ENCODE measurements at regions not wholly inside any gene's neighbourhood (a gene's known extent, or its start where the extent isn't known, plus 50 kb on each side); places are given as distances from the start of the nearest gene placed in this dataset.

GRCh38 chr2:215796140-215796855 is 217.1 kb downstream of the MREG start:
- ChIA-PET CTCF (no interaction called here), POLR2A (no interaction called here)
- Histone ChIP-seq H3K9me3 (ENCODE audit: control insufficient read depth, insufficient read depth, low read depth, low read length) (no peaks in the 10 kb centered on the region), H3K4me1 (ENCODE audit: control insufficient read depth, insufficient read depth, low read length) (no peaks in the 10 kb centered on the region), H3K36me3 (ENCODE audit: control insufficient read depth, insufficient read depth, low read length) (no peaks in the 10 kb centered on the region), H3K27me3 (ENCODE audit: control insufficient read depth, insufficient read depth, low read length) (no peaks in the 10 kb centered on the region), H3K4me3 (ENCODE audit: low read depth in 2 of 2, low read length in 2 of 2) (no peak overlapping the region), H3K27ac (ENCODE audit: low read length) (no peak overlapping the region)
- no TSS peak for BruUV-seq (replicated peaks)
- TF ChIP-seq REST (IDR thresholded peaks at IDR 0.05; ENCODE audit: insufficient read depth in 1 of 2, low read depth in 2 of 2, low read length in 1 of 2) (no peak), POLR2AphosphoS5 (IDR thresholded peaks at IDR 0.05; ENCODE audit: low read depth, low read length) (no peak), TCF7L2 (IDR thresholded peaks at IDR 0.05; ENCODE audit: low read depth, low read length) (no peak), CTCF (IDR thresholded peaks at IDR 0.05) (no peak), SIN3A (IDR thresholded peaks at IDR 0.05; ENCODE audit: borderline replicate concordance, insufficient read depth, low read depth, low read length) (no peak)
- in situ Hi-C loops (cut with HindIII; ENCODE audit: low pct_unique_long_range_greater_than_20kb, low sequenced_read_pairs), result no loop called here
- DNase-seq (ENCODE audit: low read depth, low spot score) (no peak), ATAC-seq (no peak)
- intact Hi-C loops (cut with micrococcal nuclease; ENCODE audit: unreplicated experiment), result no loop called here

GRCh38 chr2:215794829-215795546 is 218.4 kb downstream of the MREG start:
- ATAC-seq, result no peak
- no peak overlapping the region for H3K27ac ChIP-seq (ENCODE audit: low read length)
- no peaks in the 10 kb centered on the region for H3K36me3 ChIP-seq (ENCODE audit: control insufficient read depth, insufficient read depth, low read length)
- H3K27me3 ChIP-seq (ENCODE audit: control insufficient read depth, insufficient read depth, low read length), result no peaks in the 10 kb centered on the region
- no TSS peak for BruUV-seq (replicated peaks)
- intact Hi-C loops (cut with micrococcal nuclease; ENCODE audit: unreplicated experiment), result no loop called here
- in situ Hi-C loops (cut with HindIII; ENCODE audit: low pct_unique_long_range_greater_than_20kb, low sequenced_read_pairs), result no loop called here
- DNase-seq (ENCODE audit: low read depth, low spot score), result no peak
- ChIA-PET POLR2A (no interaction called here), CTCF (no interaction called here)
- H3K4me3 ChIP-seq (ENCODE audit: low read depth in 2 of 2, low read length in 2 of 2), result no peak overlapping the region
- TF ChIP-seq REST (IDR thresholded peaks at IDR 0.05; ENCODE audit: insufficient read depth in 1 of 2, low read depth in 2 of 2, low read length in 1 of 2) (no peak), TCF7L2 (IDR thresholded peaks at IDR 0.05; ENCODE audit: low read depth, low read length) (no peak), POLR2AphosphoS5 (IDR thresholded peaks at IDR 0.05; ENCODE audit: low read depth, low read length) (no peak), SIN3A (IDR thresholded peaks at IDR 0.05; ENCODE audit: borderline replicate concordance, insufficient read depth, low read depth, low read length) (no peak), CTCF (IDR thresholded peaks at IDR 0.05) (no peak)
- H3K9me3 ChIP-seq (ENCODE audit: control insufficient read depth, insufficient read depth, low read depth, low read length), result no peaks in the 10 kb centered on the region
- H3K4me1 ChIP-seq (ENCODE audit: control insufficient read depth, insufficient read depth, low read length), result no peaks in the 10 kb centered on the region
